GM18870 (cell line): ENCODE measurements at regions not wholly inside any gene's neighbourhood (a gene's known extent, or its start where the extent isn't known, plus 50 kb on each side); places are given as distances from the start of the nearest gene placed in this dataset.
"Not testable (repeated sequence)": the region's sequence is repeated elsewhere in the genome, so short reads cannot be mapped to it uniquely, and the experiment has no call there.

ENCODE experiments used
- ATAC-seq: cut with Tn5 transposase; IDR thresholded peaks from one replicate; pipeline ENCODE4 v1.9.1; 2021; ENCODE audit warnings: moderate library complexity; ENCODE audit not compliant: unreplicated experiment

- ATAC-seq, result no peak
Measured at GRCh38 chr5:120813551-120813950, 349.5 kb downstream of the PRR16 start.

- no peak for ATAC-seq
Measured at GRCh38 chr5:120817044-120817985, 353.2 kb downstream of the PRR16 start.

GRCh38 chr5:120818128-120818527, 354.0 kb downstream of the PRR16 start:
- no peak for ATAC-seq

- no peak for ATAC-seq
Measured at GRCh38 chr5:120823328-120823727, 359.2 kb downstream of the PRR16 start.

- not testable (repeated sequence) for ATAC-seq
Measured at GRCh38 chr5:120831646-120832045, 367.5 kb downstream of the PRR16 start.

GRCh38 chr5:120841830-120842229, 377.7 kb downstream of the PRR16 start:
- ATAC-seq, result no peak

- no peak for ATAC-seq
Measured at GRCh38 chr5:120843390-120843980, 379.4 kb downstream of the PRR16 start.

- ATAC-seq, result no peak
Measured at GRCh38 chr5:120848883-120849282, 384.8 kb downstream of the PRR16 start.

GRCh38 chr5:120852222-120852860, 388.2 kb downstream of the PRR16 start:
- no peak for ATAC-seq

- no peak for ATAC-seq
Measured at GRCh38 chr5:120866997-120867396, 402.9 kb downstream of the PRR16 start.

- no peak for ATAC-seq
Measured at GRCh38 chr5:120869831-120870230, 405.7 kb downstream of the PRR16 start.

- ATAC-seq, result no peak
Measured at GRCh38 chr5:120872297-120872696, 408.2 kb downstream of the PRR16 start.

- ATAC-seq, result no peak
Measured at GRCh38 chr5:120873083-120873482, 409.0 kb downstream of the PRR16 start.

GRCh38 chr5:120874081-120874862, 410.2 kb downstream of the PRR16 start:
- no peak for ATAC-seq

GRCh38 chr5:120882038-120882775, 418.1 kb downstream of the PRR16 start:
- no peak for ATAC-seq

- ATAC-seq, result no peak
Measured at GRCh38 chr5:120886351-120886860, 422.3 kb downstream of the PRR16 start.

- ATAC-seq, result no peak
Measured at GRCh38 chr5:120895660-120896059, 431.6 kb downstream of the PRR16 start.

GRCh38 chr5:120901199-120901598, 437.1 kb downstream of the PRR16 start:
- no peak for ATAC-seq

GRCh38 chr5:120907953-120908352, 443.9 kb downstream of the PRR16 start:
- ATAC-seq, result no peak

- no peak for ATAC-seq
Measured at GRCh38 chr5:120910629-120911028, 446.5 kb downstream of the PRR16 start.
